ENCODE measurements at regions not wholly inside any gene's neighbourhood (a gene's known extent, or its start where the extent isn't known, plus 50 kb on each side); places are given as distances from the start of the nearest gene placed in this dataset.

DNA sequence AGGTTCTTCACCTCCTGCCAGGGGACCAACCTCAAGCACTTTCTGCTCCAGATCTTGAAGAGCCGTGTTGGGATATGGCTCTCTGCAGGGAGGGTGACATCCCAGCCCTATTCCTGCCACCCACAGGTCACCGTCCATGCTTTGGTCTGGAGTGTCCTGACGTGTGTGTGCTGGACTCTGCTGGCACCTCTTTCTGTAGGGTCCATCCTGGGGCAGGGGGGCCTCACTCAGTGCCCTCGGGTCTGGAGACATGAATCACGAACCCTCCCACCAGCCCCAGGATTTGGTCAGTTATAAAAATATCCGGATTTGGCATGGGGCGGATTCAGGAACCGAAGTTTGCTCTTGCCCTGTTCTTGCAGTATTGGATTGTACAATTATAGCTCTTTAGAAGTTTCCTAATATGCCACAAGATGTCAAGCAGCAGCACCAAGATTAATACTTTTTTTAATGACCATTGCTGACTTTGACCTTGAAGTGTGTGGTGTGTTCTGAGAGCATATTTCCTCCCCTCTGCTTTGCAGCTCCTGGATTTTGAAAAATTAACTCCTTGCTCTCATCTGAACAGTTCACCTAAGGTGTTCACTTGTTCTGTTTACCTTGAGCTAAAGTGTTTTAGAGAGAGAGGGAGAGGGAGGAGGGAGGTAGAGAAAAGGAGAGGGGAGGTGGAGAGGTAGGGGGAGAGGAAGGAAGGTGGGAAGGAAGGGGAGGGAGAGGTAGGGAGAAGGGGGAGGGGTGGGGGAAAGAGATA lies 95.4 kb upstream of the SHH start:
- DNase-seq, result no peak

DNA sequence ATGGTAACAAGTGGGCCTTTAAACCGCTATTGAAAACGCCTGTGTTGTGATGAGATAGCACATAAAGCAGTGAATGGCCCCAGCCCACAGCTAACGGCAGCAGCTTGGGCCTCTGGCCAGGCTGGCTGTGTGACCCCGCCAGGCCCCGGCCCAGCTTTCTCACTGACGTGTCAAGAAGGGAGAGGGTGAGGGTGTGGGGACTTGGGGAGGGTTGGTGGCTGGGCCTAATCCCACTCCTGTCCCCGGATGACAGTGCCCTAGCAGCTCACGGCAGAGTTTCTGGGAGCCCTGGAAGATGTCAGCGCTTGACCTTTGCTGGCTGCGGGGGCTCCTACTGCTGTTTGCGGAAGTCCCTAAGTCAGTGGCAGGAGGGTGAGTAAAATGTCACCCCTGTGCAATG lies 88.9 kb upstream of the SHH start:
- DNase-seq, result no peak

DNA sequence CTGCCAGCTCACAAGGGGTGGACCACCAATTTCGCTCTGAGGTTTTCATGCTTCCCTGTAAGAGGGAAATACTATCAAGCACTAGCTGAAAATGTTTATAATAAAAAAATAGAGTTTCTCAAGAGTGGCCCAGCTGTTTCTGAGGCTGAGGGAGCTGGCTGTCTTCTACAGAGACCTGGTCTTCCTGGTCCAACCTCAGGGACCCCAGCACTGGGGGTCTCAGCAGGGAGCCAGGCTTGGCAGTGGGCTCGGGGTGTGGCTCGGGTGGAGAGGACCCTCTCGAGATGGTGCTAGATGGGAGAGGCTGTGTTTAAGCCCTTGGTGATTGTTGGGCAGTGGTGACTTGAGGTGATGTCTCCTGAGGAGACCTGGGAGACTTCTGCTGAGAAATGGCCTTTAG lies 87.3 kb upstream of the SHH start:
- no peak for DNase-seq

DNA sequence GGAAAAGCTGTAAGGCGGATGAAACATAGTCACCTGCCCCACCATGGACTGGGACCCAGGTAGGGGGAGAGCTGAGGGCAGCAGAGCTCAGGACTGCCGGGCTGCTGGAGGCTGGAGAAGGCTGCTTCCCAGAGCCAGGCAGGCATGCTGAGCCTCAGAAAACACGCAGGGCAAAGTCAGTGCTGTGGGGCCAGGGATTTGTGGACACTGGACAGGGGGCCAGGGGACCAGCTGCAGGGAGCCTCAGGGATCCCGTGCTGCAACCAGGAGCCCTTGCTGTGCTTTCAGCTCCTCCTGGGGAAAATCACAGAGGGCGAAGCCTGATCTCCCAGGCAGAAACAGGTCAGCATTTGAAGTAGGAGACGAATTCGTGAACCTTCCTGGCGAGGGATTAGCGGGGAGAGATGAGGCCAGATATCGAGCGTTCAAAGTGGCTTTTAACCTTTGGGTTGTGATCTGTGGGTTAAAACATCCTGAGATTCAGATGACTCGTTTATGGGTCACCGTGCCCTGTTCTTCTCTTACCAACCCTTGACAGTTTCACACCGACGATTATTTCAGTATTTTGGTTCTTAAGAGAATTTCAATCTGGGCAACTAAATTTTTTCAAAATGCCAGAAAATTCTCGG lies 85.6 kb upstream of the SHH start:
- no peak for DNase-seq

DNA sequence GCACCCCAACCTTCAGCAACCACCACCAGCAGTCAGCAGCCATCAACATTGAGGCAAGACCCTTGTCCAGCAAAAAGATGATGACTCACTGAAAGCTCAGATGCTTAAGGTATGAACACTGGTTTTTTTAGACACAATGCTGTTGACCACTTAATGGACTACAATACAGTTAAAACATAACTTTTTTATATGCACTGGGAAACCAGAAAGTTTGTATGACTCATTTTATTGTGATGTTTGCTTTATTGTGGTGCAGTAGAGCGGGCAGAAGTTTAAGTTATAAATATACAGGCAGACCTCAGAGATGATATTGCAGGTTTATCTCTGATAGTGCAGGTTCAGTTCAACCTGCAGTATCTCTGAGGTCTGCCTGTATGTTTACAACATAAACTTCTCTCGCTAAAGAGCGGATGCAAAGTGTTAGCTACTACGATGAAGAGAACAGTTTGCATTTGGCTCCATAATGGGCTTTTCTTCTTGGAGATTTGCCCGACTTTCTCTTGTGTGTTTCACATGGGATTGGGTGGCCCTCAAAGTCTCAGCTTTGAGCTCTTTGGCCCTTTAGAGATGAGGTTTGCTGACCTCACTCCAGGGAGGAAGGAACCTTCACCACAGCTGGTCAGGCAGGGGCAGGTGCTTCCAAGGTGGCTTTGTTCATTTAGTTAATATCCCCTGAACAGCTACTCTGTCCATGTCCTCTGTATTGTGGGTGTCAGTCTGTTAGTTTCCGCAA lies 84.4 kb upstream of the SHH start:
- DNase-seq, result peak; percentile 32

DNA sequence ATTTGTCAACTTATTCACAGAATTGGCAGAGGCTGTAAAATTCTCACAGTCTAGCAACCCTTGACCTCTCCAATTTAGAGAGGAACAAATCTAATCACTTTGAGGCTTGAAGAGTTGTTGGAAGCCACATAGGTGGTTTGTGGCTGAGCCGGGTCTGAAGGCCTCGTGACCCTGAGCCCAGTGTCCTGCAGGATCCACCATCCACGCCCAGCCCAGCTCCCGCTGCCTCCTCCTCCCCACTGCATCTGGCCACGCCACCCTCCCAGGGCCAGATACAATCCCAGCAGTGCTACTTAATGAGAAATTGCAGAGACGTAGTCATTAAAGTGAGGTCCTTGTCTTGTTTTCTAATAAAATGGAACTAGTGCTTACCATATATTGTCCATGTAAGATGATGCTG lies 81.4 kb upstream of the SHH start:
- no peak for DNase-seq

DNA sequence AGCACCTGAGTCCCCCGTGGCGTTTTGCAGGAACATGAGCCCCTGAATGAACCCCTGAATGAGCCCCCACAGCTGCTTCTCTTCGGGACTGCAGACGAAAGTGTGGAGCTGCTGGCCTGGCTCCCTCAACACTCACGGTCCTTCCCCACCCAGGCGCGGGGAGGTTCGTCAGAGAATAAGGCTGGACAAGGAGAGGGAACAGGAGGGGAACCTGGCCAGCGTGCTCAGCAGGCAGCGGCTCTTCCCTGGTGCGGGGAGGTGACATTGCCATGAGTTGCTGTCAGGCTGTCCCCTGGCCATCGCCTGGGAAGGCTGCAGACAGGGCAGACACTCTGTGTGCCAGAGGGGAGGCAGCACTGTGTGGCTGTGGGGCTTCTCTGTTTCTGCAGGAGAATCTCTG lies 80.9 kb upstream of the SHH start:
- DNase-seq, result no peak

DNA sequence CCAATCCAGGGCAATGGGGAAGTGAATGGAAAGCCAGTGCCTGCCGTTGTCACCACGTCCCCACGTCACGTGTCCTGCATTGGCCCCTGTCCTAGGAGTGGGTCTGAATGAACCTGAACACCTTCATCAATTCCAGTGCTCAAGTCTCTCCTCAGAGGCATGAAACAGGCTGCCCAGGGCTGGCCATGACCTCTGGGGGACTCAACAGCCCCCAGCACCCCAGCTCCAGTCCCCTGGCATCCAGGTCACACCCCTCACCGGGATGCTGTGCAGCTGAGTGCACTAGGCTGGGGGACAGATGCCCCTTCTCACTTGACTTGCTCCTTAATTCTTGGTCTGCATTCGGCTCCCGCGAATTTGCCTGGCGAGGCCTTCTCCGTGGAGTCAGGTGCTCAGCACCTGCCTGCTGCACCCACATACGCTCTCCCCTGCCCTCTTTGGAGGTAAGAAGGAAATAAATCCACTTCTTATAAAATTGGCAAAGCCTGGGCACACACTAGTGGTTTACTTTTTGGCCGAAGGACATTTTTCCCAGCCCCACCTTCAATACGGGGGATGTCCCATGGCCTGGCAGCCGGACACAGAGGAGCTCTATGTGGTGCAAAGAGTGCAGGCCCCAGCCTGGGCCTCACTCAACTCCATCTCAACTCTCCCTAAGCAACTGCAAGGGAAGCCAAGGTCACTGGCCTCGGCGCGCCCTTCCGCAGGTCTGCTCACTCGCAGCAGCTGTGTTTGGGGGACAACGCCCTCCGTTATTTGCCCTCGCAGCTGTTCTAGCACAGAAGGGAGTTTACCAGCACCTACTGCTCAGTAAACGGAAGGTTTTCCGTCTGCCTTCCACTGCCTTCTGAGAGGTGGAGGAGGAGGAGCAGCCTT lies 77.6 kb upstream of the SHH start:
- DNase-seq, result no peak

DNA sequence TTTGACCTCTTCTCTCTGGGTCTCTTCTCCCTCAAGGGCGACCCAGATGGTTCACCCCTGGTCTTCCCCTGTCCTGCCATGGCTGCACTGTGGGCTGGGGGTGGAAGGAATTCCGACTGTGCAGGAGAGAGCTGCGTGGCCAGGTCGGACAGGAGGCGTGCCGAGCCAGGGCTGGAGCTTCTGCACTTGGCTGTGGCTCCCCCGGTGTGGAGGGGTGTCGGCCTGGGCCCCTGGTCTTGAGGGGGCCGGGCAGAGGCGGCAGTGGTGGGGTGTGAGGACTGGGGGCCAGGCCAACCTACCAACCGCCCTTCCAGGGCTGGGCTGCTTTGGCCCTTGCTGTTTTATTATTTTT lies 74.9 kb upstream of the SHH start:
- DNase-seq, result no peak

DNA sequence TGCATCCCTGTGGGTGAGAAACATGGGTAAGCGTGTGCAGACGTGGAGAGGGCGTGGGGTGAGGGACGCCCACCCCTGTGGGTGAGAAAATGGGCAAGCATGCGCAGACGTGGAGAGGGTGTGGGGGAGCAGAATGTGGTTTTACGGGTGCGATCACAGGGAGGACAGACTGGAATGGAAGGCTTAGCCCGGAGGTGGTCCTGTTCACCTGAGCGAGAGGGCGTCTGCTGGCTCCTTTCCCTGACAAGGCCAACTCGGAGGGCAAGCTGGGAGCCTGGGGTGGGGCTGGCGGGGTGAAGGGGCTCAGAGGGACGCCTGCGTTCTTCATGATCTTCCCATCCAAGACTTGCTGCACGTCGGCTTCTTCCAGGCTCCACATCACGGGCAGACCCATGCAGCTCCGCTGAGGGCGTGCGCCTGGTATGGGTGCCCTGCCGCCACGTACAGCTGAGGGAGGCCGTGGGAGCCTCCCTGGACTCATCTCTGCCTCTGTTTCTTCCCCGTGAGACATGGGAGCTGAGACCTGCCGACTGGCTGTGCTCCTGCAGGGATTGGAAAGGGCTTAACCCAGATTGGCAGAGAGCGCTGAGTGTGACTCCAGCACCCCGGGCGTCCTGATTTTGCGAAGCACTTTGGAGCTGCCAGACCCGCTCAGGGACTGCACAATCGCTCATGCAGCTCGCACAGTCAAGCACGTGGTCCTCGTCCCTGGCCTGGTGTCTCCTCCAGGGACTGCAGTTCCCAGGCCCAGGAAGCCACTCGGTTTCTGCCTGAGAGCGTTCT lies 74.3 kb upstream of the SHH start:
- no peak for DNase-seq

DNA sequence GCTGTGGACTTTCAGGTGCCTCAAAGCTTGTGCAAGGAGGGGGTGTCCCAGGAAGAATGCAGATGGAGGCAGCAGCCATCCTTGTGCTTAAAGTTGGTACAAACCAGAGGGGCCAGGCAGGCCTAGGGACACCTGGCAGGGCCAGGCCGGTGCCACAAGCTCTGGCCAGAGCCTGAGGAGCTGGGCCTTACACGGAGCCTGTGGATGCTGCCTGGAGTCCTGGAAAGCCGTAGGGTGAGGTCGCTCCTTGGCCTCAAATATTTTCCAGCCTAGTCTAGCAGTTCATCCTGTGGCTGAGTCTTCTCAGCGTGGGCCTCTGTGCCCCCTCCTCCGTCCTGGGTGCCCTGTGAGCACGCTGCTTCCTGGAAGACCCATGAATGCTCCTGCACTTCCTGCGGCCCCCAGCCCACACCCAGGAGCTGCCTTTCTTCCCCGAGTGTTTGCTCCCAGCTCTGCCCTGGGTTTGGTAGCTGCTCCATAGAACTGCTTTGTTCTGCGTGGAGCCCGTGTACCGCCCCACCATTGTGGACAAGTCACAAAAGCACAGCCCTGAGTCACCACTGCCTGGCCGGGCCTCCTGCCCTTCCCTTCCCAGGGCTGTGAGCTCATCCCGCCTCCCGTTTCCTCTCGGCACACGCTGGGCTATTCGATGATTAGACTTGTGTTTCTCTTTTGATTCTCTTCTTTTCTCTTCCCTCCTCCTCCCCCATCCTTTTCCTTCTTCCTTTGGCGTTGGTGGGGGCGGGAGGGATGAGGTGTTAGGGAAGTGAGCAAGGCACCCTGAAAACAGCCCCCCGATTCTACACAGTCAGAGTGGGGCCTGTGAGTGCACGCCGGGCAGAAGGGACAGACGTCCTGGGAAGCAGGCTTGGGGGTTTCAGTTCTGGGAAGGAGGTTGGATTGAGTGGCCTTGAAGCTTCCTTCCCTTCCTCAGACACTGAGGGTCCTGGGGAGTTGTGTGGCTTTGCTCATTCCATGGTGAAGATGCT lies 73.2 kb upstream of the SHH start:
- peak; percentile 91 for DNase-seq

DNA sequence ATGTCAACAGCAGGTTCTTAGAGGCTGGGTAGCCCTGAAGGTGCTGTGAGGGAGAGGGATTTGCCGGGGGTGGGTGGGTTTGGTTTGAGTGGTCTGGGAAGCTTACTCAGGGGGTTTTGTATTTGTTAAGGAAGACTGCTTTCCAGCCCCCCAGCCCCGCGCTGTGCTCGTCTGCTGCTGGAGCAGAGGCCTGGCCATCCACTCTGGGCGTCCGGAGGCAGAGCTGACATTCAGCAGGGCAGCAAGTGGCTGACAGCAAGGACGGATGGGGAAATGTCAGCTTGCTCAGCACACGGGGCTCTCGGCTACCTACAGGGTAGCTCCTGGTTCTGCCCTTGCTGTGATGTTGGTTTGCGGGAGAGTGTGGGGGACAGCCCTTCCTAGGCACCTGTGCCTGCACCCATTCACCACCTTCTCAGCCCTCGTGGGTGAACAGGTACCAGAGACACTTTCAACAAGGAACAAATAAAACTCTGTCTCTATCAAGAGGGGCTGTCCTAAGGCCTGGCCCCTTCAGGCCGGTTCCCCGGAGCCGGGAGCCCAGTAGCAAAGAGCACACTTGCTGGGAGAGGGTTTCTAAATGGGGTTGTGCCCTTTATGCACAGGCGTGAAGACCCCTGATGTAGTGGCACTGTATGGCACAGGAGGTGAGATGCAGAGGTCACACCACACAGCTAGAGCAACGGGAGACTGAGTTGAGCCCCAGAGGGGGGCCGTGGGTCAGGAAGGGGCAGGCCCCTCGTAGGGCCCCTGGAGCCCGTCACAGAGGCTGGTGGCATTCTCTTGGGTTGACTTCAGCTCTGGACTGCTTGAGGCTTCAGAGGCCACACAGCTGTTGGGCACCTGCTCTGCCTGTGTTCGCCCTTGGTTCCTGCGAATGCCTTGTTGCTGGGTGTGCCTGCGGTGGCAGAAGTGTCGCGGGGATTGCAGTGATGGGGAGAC lies 72.2 kb upstream of the SHH start:
- no peak for DNase-seq

DNA sequence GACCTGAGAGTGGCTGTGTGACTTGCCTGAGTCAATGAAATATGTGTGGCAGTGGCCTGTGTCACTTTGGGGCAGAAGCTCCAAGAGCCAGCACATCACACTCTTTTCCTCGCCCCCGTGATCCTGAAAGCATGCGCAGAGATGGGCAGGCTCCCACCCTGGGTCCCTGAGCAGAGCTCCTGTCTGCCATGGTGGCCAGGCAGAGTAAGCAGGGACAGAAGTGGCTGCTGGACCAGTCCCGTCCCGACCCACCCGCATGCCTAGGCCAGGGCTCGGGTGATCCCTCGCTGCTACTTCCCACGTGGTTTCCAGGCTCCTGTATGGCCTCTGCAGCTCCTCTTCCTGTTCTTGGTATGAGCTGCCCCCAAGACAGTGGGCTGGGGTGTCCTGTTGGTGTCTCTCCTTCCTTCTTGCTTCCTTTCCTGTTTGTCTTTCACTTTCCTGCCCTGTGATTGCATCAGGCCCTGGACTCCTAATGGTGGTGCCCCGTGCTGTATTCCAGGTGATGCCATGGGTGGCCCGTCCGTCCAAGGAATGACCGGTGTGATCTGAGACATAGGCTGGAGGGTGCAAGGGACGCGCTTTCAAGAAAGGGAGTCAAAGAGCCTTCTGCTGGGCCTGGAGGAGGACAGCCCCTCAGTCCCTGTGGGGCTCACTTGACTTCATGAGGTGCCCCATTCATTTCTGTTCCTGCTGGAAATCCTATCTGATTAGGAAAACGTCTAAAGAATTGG lies 71.4 kb upstream of the SHH start:
- no peak for DNase-seq

DNA sequence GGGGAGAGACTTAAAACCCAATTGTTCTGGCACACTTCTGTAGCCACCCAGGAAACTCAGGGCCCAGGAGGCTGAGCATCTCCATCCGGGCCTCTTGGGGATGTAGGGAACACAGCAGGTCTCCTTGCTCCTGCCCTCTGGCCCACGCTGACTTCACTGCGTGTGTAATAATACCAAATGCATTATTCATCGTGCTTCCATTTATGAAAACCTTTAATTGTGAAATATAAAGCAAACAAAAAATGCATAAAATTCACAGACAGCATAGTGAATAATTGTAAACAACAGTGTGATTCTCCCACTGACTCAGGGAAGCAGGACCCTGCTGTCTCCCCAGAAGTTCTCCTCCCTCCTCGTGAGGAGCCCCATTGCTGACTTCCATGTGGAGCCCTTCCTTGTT lies 70.3 kb upstream of the SHH start:
- DNase-seq, result no peak

DNA sequence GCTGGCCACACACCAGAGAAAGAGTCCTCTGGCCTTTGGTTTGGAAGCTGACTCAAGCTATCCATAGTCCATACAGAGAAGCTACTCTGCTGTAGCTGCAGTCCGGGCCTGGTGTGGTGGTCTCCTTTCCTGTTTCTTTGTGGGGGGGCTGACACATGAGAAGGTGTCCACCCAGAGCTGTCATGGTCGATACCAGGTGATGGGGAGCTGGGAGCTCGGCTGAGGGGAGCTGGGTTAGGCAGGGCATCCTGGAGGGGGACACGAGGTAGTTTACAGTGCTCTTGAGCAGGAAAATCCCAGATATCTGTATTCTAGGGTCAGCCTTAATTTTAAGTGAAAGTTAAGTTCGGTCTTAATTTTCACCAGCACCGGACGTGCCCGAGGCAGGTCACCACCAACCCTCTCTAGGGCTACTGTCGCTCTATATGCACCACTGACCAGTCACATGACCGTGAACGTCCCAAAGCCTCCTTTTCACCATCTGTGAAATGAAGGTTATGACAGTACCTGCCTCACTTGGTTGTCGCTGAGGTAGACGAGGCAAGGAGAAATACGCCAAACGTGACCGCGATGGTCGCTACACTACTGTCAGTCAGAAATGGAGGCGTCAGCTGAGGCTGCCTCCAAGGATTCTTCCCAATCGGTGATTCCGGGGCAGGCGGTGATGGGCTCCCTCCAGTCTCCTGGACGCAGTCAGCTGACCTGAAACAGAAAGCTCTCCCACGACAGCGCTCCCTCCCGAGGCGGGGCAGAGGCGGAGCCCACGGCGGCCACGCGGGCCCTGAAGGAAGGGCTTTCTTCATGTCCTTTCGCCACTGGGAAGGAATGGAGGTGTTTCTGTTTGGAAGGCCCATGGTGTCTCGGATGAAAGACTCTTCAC lies 69.4 kb upstream of the SHH start:
- DNase-seq, result no peak

DNA sequence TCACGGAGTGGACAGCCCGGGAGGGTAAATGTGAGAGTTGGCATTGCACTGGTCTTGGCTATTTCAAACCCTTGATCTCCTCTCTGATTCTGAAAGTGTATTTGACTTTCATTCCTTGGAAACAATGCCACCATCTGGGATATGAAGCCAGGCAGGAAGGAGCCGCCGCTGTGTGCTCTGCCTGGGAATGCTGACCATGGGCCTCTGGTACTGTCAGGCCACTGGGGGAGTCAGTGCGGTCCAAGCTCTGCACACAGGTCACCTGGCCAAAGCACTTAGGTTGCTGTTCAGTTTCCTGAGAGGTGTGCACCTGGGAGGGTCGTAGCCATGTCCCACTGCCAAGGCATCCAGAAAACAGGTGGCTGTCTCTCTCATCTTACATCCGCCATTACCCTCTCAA lies 68.5 kb upstream of the SHH start:
- no peak for DNase-seq

DNA sequence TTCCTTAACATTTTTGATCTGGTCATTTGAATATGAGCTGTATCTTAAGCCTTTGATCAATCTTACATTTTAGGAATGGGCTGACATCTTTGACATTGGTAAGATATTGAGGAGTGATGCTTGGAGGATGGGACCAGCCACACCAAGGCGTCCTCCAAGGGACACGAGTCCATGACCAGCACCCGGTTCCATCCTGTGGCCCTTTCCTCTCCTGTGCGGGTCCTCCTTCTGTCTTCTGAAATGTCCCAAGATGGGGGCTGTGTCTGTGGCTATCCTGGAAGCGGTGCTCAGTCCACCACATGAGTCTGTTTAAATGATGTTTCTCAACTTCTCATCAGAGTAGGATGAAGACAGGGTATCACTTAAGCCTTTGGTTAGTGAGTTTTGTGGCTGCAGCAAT lies 67.3 kb upstream of the SHH start:
- DNase-seq, result no peak

DNA sequence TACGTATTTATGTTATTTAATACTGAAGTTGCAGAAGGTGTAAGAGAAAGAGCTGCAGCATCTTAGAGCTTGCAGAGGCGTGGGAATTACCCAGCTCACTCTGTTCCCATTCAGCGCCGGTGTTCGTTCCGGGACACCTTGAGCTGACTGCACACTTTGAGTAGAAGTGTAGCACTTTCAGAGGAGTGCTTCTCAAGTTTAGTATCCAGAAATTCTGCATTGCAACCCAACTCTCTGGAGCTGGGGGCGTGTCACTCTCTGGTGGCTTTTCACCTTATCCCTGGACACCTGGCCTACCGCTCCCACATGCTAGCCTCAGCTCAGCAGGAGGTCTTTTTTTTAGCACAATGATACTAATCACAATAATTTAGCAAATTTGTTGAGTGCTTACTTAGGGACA lies 66.4 kb upstream of the SHH start:
- no peak for DNase-seq

Data from dermis blood vessel endothelial cell (primary cell).